CD4-positive, alpha-beta T cell (primary cell): ENCODE measurements at regions not wholly inside any gene's neighbourhood (a gene's known extent, or its start where the extent isn't known, plus 50 kb on each side); places are given as distances from the start of the nearest gene placed in this dataset.
"Not testable (repeated sequence)": the region's sequence is repeated elsewhere in the genome, so short reads cannot be mapped to it uniquely, and the experiment has no call there.

Experiments used
- ATAC-seq: fragments of 200-7000 bp; cut with Tn5 transposase; one replicate; pipeline ENCODE4 v1.10.0; 2022; ENCODE audit warnings: mild to moderate bottlenecking; ENCODE audit not compliant: poor library complexity
- CTCF ChIA-PET: fragments of 350-600 bp; sonication (Branson Sonifier 250); formaldehyde crosslinking; loops from one replicate; lab custom pipeline; 2021; ENCODE audit warnings: antibody characterized with exemption, inconsistent platforms; lab: Charles Lee
- POLR2A ChIA-PET: fragments of 350-600 bp; sonication (Branson Sonifier 250); formaldehyde crosslinking; loops from one replicate; lab custom pipeline; 2021; ENCODE audit warnings: antibody characterized with exemption, inconsistent platforms; lab: Charles Lee
- DNase-seq, 14 experiments: peaks; one replicate each; pipeline ENCODE4 v3.0.0-alpha.2; 2013 to 2020; ENCODE audit warnings: mixed read lengths in 2 of 14
- H3K27ac ChIP-seq, 2 donors: one replicate each; pipeline versions ENCODE4 v1.5.1 to v1.7.0; 2013; ENCODE audit warnings: low read length in 2 of 2, low read depth in 1 of 2, mild to moderate bottlenecking in 1 of 2
- H3K27me3 ChIP-seq, 2 experiments: 1 replicate in 1 of 2; 2 replicates in 1 of 2; pipeline versions ENCODE4 v1.6.1 to v1.7.0; 2013; ENCODE audit warnings: low read length in 2 of 2, control low read depth in 1 of 2, mild to moderate bottlenecking in 1 of 2, moderate library complexity in 1 of 2; ENCODE audit not compliant: insufficient read depth in 2 of 2, control insufficient read depth in 1 of 2
- H3K36me3 ChIP-seq: one replicate; pipeline ENCODE4 v1.6.1; 2013; ENCODE audit warnings: low read length, control low read depth; ENCODE audit not compliant: insufficient read depth
- H3K4me1 ChIP-seq: one replicate; pipeline ENCODE4 v1.6.1; 2013; ENCODE audit warnings: low read length, control low read depth; ENCODE audit not compliant: insufficient read depth
- H3K4me3 ChIP-seq: one replicate; pipeline ENCODE4 v1.5.1; 2013; ENCODE audit warnings: mild to moderate bottlenecking, low read length, moderate library complexity
- H3K9me3 ChIP-seq, 2 experiments: 1 replicate in 1 of 2; 2 replicates in 1 of 2; pipeline versions ENCODE4 v1.6.1 to v1.7.0; 2013; ENCODE audit warnings: low read length in 2 of 2, mild to moderate bottlenecking in 2 of 2, control low read depth in 1 of 2, moderate library complexity in 1 of 2; ENCODE audit not compliant: control insufficient read depth in 1 of 2, insufficient read depth in 1 of 2
- H3K27ac Mint-ChIP-seq: one replicate; pipeline ENCODE4 v1.8.0; 2020; ENCODE audit warnings: mixed read lengths
- H3K27me3 Mint-ChIP-seq: one replicate; pipeline ENCODE4 v1.8.0; 2021; ENCODE audit warnings: mixed read lengths
- H3K36me3 Mint-ChIP-seq: one replicate; pipeline ENCODE4 v1.8.0; 2021; ENCODE audit warnings: low read depth, mixed read lengths
- H3K4me1 Mint-ChIP-seq: one replicate; pipeline ENCODE4 v1.8.0; 2021; ENCODE audit warnings: low read depth, mixed read lengths
- H3K4me3 Mint-ChIP-seq: one replicate; pipeline ENCODE4 v1.8.0; 2020; ENCODE audit warnings: mild to moderate bottlenecking, mixed read lengths
- H3K9me3 Mint-ChIP-seq: one replicate; pipeline ENCODE4 v1.8.0; 2020; ENCODE audit warnings: mixed read lengths
- intact Hi-C, 2 experiments: fragments of 100-400 bp; cut with DNase I in 1 of 2; cut with micrococcal nuclease in 1 of 2; formaldehyde crosslinking; loops; one replicate each; pipeline versions ENCODE4 v1.15.1 to v1.9.0; 2023 to 2025; cut with DNase I, micrococcal nuclease
- TF ChIP-seq, protein P1 (sequence below): fragments of 200-600 bp; IDR thresholded peaks from one replicate; pipeline ENCODE4 v1.8.0; 2022; ENCODE audit warnings: antibody characterized with exemption, mild to moderate bottlenecking

GRCh38 chr6:141394565-141395051, 738.1 kb upstream of the GJE1 start:
- DNase-seq (peak in 1 of 14 experiments; percentile 12), ATAC-seq (no peak)
- Histone ChIP-seq H3K27ac (no peak overlapping the region), H3K4me3 (no peak overlapping the region), H3K27me3 (no peaks in the 10 kb centered on the region), H3K4me1 (no peaks in the 10 kb centered on the region), H3K9me3 (peaks cover 0 to 9% of the 10 kb centered on the region in 2 experiments), H3K36me3 (no peaks in the 10 kb centered on the region)
- TF ChIP-seq, protein P1, sequence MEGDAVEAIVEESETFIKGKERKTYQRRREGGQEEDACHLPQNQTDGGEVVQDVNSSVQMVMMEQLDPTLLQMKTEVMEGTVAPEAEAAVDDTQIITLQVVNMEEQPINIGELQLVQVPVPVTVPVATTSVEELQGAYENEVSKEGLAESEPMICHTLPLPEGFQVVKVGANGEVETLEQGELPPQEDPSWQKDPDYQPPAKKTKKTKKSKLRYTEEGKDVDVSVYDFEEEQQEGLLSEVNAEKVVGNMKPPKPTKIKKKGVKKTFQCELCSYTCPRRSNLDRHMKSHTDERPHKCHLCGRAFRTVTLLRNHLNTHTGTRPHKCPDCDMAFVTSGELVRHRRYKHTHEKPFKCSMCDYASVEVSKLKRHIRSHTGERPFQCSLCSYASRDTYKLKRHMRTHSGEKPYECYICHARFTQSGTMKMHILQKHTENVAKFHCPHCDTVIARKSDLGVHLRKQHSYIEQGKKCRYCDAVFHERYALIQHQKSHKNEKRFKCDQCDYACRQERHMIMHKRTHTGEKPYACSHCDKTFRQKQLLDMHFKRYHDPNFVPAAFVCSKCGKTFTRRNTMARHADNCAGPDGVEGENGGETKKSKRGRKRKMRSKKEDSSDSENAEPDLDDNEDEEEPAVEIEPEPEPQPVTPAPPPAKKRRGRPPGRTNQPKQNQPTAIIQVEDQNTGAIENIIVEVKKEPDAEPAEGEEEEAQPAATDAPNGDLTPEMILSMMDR = no peak
- no peaks in the 10 kb centered on the region for H3K9me3 Mint-ChIP-seq
- no peaks in the 10 kb centered on the region for H3K27me3 Mint-ChIP-seq
- H3K27ac Mint-ChIP-seq = no peak overlapping the region
- no peak overlapping the region for H3K4me3 Mint-ChIP-seq
- intact Hi-C loops = no loop called here
- ChIA-PET POLR2A (no interaction called here), CTCF (no interaction called here)
- no peaks in the 10 kb centered on the region for H3K36me3 Mint-ChIP-seq
- no peaks in the 10 kb centered on the region for H3K4me1 Mint-ChIP-seq

GRCh38 chr6:141394125-141394536, 738.6 kb upstream of the GJE1 start:
- H3K4me1 Mint-ChIP-seq = no peaks in the 10 kb centered on the region
- Histone ChIP-seq H3K27me3 (no peaks in the 10 kb centered on the region), H3K4me3 (no peak overlapping the region), H3K27ac (no peak overlapping the region), H3K9me3 (peaks cover 0 to 9% of the 10 kb centered on the region in 2 experiments), H3K4me1 (no peaks in the 10 kb centered on the region), H3K36me3 (no peaks in the 10 kb centered on the region)
- no peaks in the 10 kb centered on the region for H3K27me3 Mint-ChIP-seq
- no peaks in the 10 kb centered on the region for H3K9me3 Mint-ChIP-seq
- TF ChIP-seq, protein P1 = no peak
- DNase-seq (peak in 1 of 14 experiments; percentile 9), ATAC-seq (no peak)
- CTCF ChIA-PET = no interaction called here
- POLR2A ChIA-PET = no interaction called here
- no peak overlapping the region for H3K27ac Mint-ChIP-seq
- intact Hi-C loops = no loop called here
- H3K4me3 Mint-ChIP-seq = no peak overlapping the region
- no peaks in the 10 kb centered on the region for H3K36me3 Mint-ChIP-seq

DNA sequence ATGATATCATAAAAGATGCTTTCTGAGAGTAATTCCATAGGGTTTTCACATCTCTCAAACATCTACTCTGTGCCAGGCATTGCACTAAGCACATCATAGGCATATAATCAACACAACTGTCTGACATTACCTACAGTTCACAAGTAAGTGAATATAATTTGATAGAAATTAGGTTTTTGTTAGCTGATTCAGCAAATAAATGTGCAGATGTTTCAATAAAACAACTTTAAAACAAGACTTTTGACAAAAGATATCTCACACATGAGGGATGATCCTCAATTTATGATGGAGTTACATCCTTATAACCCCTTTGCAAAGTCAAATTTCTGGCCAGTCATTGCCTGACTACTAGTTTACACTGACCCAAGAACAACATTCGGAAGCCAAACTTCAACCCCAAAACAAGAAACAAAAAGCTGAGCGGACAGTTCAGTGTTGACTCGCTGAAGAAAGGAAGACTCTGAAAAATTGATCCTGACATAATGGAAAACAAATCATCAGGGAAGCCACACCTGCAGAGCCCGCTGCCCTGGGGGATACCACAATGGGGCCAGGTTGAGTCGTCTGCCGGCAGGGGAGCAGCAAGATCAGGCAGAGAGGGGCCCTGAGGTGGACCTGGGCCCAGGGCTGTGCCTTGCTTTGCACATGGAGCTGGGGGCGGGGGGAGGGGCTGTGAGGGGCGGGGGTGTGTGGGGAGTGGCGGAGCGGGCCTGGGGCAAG, 739.2 kb upstream of the GJE1 start:
- ATAC-seq = no peak
- H3K9me3 Mint-ChIP-seq = no peaks in the 10 kb centered on the region
- H3K27me3 Mint-ChIP-seq = no peaks in the 10 kb centered on the region
- Histone ChIP-seq H3K27me3 (no peaks in the 10 kb centered on the region), H3K4me1 (no peaks in the 10 kb centered on the region), H3K27ac (no peak overlapping the region), H3K36me3 (no peaks in the 10 kb centered on the region), H3K9me3 (peaks cover 0 to 9% of the 10 kb centered on the region in 2 experiments), H3K4me3 (no peak overlapping the region)
- POLR2A ChIA-PET = no interaction called here
- no peaks in the 10 kb centered on the region for H3K4me1 Mint-ChIP-seq
- DNase-seq = no peak
- no peak overlapping the region for H3K4me3 Mint-ChIP-seq
- CTCF ChIA-PET = no interaction called here
- H3K27ac Mint-ChIP-seq = no peak overlapping the region
- H3K36me3 Mint-ChIP-seq = no peaks in the 10 kb centered on the region
- TF ChIP-seq, protein P1 = no peak
- intact Hi-C loops = no loop called here

GRCh38 chr6:141391135-141391534, 741.6 kb upstream of the GJE1 start:
- intact Hi-C loops, POLR2A ChIA-PET, H3K27ac ChIP-seq, DNase-seq, H3K4me3 Mint-ChIP-seq, H3K27me3 Mint-ChIP-seq, H3K36me3 Mint-ChIP-seq, CTCF ChIA-PET, ATAC-seq, H3K4me3 ChIP-seq, H3K9me3 Mint-ChIP-seq, H3K36me3 ChIP-seq, H3K4me1 Mint-ChIP-seq, H3K27me3 ChIP-seq, H3K9me3 ChIP-seq, H3K27ac Mint-ChIP-seq, H3K4me1 ChIP-seq: not testable (repeated sequence)
